HFF-Myc (cell line): ENCODE measurements at regions not wholly inside any gene's neighbourhood (a gene's known extent, or its start where the extent isn't known, plus 50 kb on each side); places are given as distances from the start of the nearest gene placed in this dataset.

Experiments used
- DNase-seq: peaks from one replicate; pipeline ENCODE4 v3.0.0-alpha.2; 2011; ENCODE audit warnings: low read depth; ENCODE audit errors: extremely low read depth
- H3K4me3 ChIP-seq: replicated peaks from 2 replicates; pipeline ENCODE4 v1.5.1; 2011; ENCODE audit warnings: low read depth, mild to moderate bottlenecking, control low read depth, low read length
- CTCF ChIP-seq: IDR thresholded peaks from 2 replicates; pipeline ENCODE4 v1.5.1; 2012; ENCODE audit warnings: mild to moderate bottlenecking, low read depth, low read length, control low read depth; ENCODE audit errors: missing control alignments

- no peak for TF ChIP-seq CTCF
- no peak for DNase-seq
- H3K4me3 ChIP-seq = no peak overlapping the region
Measured at GRCh38 chr12:16893426-16893825, 287.5 kb upstream of the LMO3 start.

- no peak for TF ChIP-seq CTCF
- H3K4me3 ChIP-seq = no peak overlapping the region
Measured at GRCh38 chr12:16891673-16892072, 285.7 kb upstream of the LMO3 start.

GRCh38 chr12:16884819-16885218, 278.9 kb upstream of the LMO3 start:
- DNase-seq = no peak
- TF ChIP-seq CTCF = no peak
- H3K4me3 ChIP-seq = no peak overlapping the region

More at GRCh38 chr12:16891673-16892072, 285.7 kb upstream of the LMO3 start:
- no peak for DNase-seq

- TF ChIP-seq CTCF = no peak
- H3K4me3 ChIP-seq = no peak overlapping the region
Measured at GRCh38 chr12:16884056-16884455, 278.1 kb upstream of the LMO3 start.

GRCh38 chr12:16881986-16882570, 276.1 kb upstream of the LMO3 start:
- no peak overlapping the region for H3K4me3 ChIP-seq
- no peak for DNase-seq
- TF ChIP-seq CTCF = no peak

More at GRCh38 chr12:16884056-16884455, 278.1 kb upstream of the LMO3 start:
- no peak for DNase-seq

GRCh38 chr12:16880864-16881285, 274.9 kb upstream of the LMO3 start:
- TF ChIP-seq CTCF = no peak
- no peak overlapping the region for H3K4me3 ChIP-seq
- DNase-seq = no peak

- DNase-seq = no peak
- no peak overlapping the region for H3K4me3 ChIP-seq
- no peak for TF ChIP-seq CTCF
Measured at GRCh38 chr12:16870845-16871244, 264.9 kb upstream of the LMO3 start.
